CD4-positive, alpha-beta T cell (primary cell): ENCODE measurements at regions not wholly inside any gene's neighbourhood (a gene's known extent, or its start where the extent isn't known, plus 50 kb on each side); places are given as distances from the start of the nearest gene placed in this dataset.

Source experiments
- ATAC-seq: fragments of 200-7000 bp; cut with Tn5 transposase; one replicate; pipeline ENCODE4 v1.10.0; 2022; ENCODE audit warnings: mild to moderate bottlenecking; ENCODE audit not compliant: poor library complexity
- CTCF ChIA-PET: fragments of 350-600 bp; sonication (Branson Sonifier 250); formaldehyde crosslinking; loops from one replicate; lab custom pipeline; 2021; ENCODE audit warnings: antibody characterized with exemption, inconsistent platforms; lab: Charles Lee
- POLR2A ChIA-PET: fragments of 350-600 bp; sonication (Branson Sonifier 250); formaldehyde crosslinking; loops from one replicate; lab custom pipeline; 2021; ENCODE audit warnings: antibody characterized with exemption, inconsistent platforms; lab: Charles Lee
- DNase-seq, 14 experiments: peaks; one replicate each; pipeline ENCODE4 v3.0.0-alpha.2; 2013 to 2020; ENCODE audit warnings: mixed read lengths in 2 of 14
- H3K27ac ChIP-seq, 2 donors: one replicate each; pipeline versions ENCODE4 v1.5.1 to v1.7.0; 2013; ENCODE audit warnings: low read length in 2 of 2, low read depth in 1 of 2, mild to moderate bottlenecking in 1 of 2
- H3K27me3 ChIP-seq, 2 experiments: 1 replicate in 1 of 2; 2 replicates in 1 of 2; pipeline versions ENCODE4 v1.6.1 to v1.7.0; 2013; ENCODE audit warnings: low read length in 2 of 2, control low read depth in 1 of 2, mild to moderate bottlenecking in 1 of 2, moderate library complexity in 1 of 2; ENCODE audit not compliant: insufficient read depth in 2 of 2, control insufficient read depth in 1 of 2
- H3K36me3 ChIP-seq: one replicate; pipeline ENCODE4 v1.6.1; 2013; ENCODE audit warnings: low read length, control low read depth; ENCODE audit not compliant: insufficient read depth
- H3K4me1 ChIP-seq: one replicate; pipeline ENCODE4 v1.6.1; 2013; ENCODE audit warnings: low read length, control low read depth; ENCODE audit not compliant: insufficient read depth
- H3K4me3 ChIP-seq: one replicate; pipeline ENCODE4 v1.5.1; 2013; ENCODE audit warnings: mild to moderate bottlenecking, low read length, moderate library complexity
- H3K9me3 ChIP-seq, 2 experiments: 1 replicate in 1 of 2; 2 replicates in 1 of 2; pipeline versions ENCODE4 v1.6.1 to v1.7.0; 2013; ENCODE audit warnings: low read length in 2 of 2, mild to moderate bottlenecking in 2 of 2, control low read depth in 1 of 2, moderate library complexity in 1 of 2; ENCODE audit not compliant: control insufficient read depth in 1 of 2, insufficient read depth in 1 of 2
- H3K27ac Mint-ChIP-seq: one replicate; pipeline ENCODE4 v1.8.0; 2020; ENCODE audit warnings: mixed read lengths
- H3K27me3 Mint-ChIP-seq: one replicate; pipeline ENCODE4 v1.8.0; 2021; ENCODE audit warnings: mixed read lengths
- H3K36me3 Mint-ChIP-seq: one replicate; pipeline ENCODE4 v1.8.0; 2021; ENCODE audit warnings: low read depth, mixed read lengths
- H3K4me1 Mint-ChIP-seq: one replicate; pipeline ENCODE4 v1.8.0; 2021; ENCODE audit warnings: low read depth, mixed read lengths
- H3K4me3 Mint-ChIP-seq: one replicate; pipeline ENCODE4 v1.8.0; 2020; ENCODE audit warnings: mild to moderate bottlenecking, mixed read lengths
- H3K9me3 Mint-ChIP-seq: one replicate; pipeline ENCODE4 v1.8.0; 2020; ENCODE audit warnings: mixed read lengths
- CTCF ChIP-seq: fragments of 200-600 bp; IDR thresholded peaks from one replicate; pipeline ENCODE4 v1.8.0; 2022; ENCODE audit warnings: antibody characterized with exemption, mild to moderate bottlenecking
- intact Hi-C, 2 experiments: fragments of 100-400 bp; cut with DNase I in 1 of 2; cut with micrococcal nuclease in 1 of 2; formaldehyde crosslinking; loops; one replicate each; pipeline versions ENCODE4 v1.15.1 to v1.9.0; 2023 to 2025; cut with DNase I, micrococcal nuclease

GRCh38 chr3:159186581-159186980 is 384.7 kb downstream of the MFSD1 start:
- TF ChIP-seq CTCF = no peak
- Histone ChIP-seq H3K27me3 (no peaks in the 10 kb centered on the region), H3K4me3 (no peak overlapping the region), H3K4me1 (no peaks in the 10 kb centered on the region), H3K9me3 (no peaks in the 10 kb centered on the region), H3K27ac (no peak overlapping the region), H3K36me3 (no peaks in the 10 kb centered on the region)
- DNase-seq (no peak), ATAC-seq (no peak)
- Mint-ChIP-seq H3K9me3 (no peaks in the 10 kb centered on the region), H3K27me3 (no peaks in the 10 kb centered on the region), H3K4me3 (no peak overlapping the region), H3K27ac (no peak overlapping the region), H3K4me1 (no peaks in the 10 kb centered on the region), H3K36me3 (no peaks in the 10 kb centered on the region)
- ChIA-PET CTCF (no interaction called here), POLR2A (no interaction called here)
- intact Hi-C loops = no loop called here

DNA sequence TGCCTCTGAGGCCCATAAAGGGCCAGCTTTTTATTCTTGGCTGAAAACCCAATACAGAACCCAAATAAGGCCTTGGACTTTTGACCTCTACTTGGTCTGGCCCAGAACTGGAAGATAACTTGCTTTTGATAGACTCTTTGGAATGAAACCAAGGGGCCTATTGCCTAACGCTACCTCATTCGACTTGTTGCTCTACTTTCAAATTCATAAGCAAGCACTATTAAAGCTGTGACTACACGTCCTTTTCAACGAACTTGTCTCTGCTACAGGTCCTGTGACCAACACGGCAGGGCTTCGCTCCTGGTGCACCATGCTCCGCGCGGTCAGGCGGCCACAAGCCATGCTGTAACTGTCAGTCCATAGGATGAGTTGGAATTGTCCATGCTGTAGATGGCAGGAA is 385.4 kb downstream of the MFSD1 start:
- Histone ChIP-seq H3K4me3 (no peak overlapping the region), H3K27me3 (no peaks in the 10 kb centered on the region), H3K9me3 (no peaks in the 10 kb centered on the region), H3K27ac (no peak overlapping the region), H3K36me3 (no peaks in the 10 kb centered on the region), H3K4me1 (no peaks in the 10 kb centered on the region)
- no peak overlapping the region for H3K4me3 Mint-ChIP-seq
- ChIA-PET POLR2A (no interaction called here), CTCF (no interaction called here)
- no peaks in the 10 kb centered on the region for H3K36me3 Mint-ChIP-seq
- H3K9me3 Mint-ChIP-seq = no peaks in the 10 kb centered on the region
- no peaks in the 10 kb centered on the region for H3K27me3 Mint-ChIP-seq
- TF ChIP-seq CTCF = no peak
- no peak overlapping the region for H3K27ac Mint-ChIP-seq
- no peaks in the 10 kb centered on the region for H3K4me1 Mint-ChIP-seq
- intact Hi-C loops = no loop called here
- DNase-seq = no peak
- ATAC-seq = no peak

DNA sequence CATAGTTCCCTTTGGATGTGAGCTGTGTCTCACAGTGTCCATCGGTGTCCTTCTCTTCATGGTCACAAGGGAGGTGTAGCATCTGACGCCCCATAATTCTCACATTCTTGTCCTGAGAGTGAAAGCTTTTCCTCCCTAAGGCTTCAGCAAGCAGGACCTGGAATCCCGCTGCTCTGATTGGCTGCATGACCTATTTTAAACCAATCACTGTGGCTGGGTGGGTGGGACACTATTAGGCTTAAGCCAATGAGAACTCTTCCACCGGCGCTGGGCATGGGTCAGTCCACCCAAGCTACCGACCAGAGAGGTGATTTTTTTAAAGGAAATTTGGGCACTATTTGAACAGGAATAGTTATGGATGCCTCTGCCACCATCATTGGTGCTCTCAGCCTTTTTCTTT is 385.9 kb downstream of the MFSD1 start:
- H3K36me3 Mint-ChIP-seq = no peaks in the 10 kb centered on the region
- ChIA-PET CTCF (no interaction called here), POLR2A (no interaction called here)
- no peaks in the 10 kb centered on the region for H3K4me1 Mint-ChIP-seq
- H3K9me3 ChIP-seq = no peaks in the 10 kb centered on the region
- DNase-seq (no peak), ATAC-seq (no peak)
- H3K27ac Mint-ChIP-seq = no peak overlapping the region
- intact Hi-C loops = no loop called here
- H3K4me1 ChIP-seq = no peaks in the 10 kb centered on the region
- H3K4me3 Mint-ChIP-seq = no peak overlapping the region
- no peak overlapping the region for H3K27ac ChIP-seq
- no peaks in the 10 kb centered on the region for H3K27me3 Mint-ChIP-seq
- no peak overlapping the region for H3K4me3 ChIP-seq
- no peaks in the 10 kb centered on the region for H3K36me3 ChIP-seq
- no peaks in the 10 kb centered on the region for H3K9me3 Mint-ChIP-seq
- TF ChIP-seq CTCF = no peak
- H3K27me3 ChIP-seq = no peaks in the 10 kb centered on the region
